ENCODE measurements at regions not wholly inside any gene's neighbourhood (a gene's known extent, or its start where the extent isn't known, plus 50 kb on each side); places are given as distances from the start of the nearest gene placed in this dataset.

DNA sequence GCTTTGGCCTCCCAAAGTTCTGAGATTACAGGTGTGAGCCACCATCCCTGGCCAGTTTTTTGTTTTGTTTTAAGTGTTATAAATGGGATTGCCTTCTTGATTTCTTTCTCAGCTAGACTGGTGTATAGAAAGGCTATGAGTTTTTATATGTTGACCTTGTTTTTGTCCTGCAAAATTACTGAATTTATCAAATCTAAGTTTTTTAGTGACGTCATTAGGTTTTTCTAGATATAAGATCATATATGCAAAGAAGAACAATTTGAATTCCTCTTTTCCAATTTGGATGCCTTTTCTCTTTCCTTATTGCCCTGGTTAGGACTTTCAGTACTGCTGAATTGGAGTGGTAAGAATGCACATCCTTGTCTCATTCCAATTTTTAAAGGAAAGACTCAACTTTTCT lies 81.3 kb upstream of the MOCS1 start:
- Histone ChIP-seq H3K36me3 (no peaks in the 10 kb centered on the region), H3K4me3 (replicated peaks in 1 of 3) (no peak overlapping the region), H3K27me3 (no peaks in the 10 kb centered on the region), H3K4me1 (no peaks in the 10 kb centered on the region), H3K9me3 (no peaks in the 10 kb centered on the region), H3K27ac (no peak overlapping the region)
- DNase-seq: no peak
- TF ChIP-seq POLR2A (IDR thresholded peaks at IDR 0.05): no peak
- TF ChIP-seq, protein P1, sequence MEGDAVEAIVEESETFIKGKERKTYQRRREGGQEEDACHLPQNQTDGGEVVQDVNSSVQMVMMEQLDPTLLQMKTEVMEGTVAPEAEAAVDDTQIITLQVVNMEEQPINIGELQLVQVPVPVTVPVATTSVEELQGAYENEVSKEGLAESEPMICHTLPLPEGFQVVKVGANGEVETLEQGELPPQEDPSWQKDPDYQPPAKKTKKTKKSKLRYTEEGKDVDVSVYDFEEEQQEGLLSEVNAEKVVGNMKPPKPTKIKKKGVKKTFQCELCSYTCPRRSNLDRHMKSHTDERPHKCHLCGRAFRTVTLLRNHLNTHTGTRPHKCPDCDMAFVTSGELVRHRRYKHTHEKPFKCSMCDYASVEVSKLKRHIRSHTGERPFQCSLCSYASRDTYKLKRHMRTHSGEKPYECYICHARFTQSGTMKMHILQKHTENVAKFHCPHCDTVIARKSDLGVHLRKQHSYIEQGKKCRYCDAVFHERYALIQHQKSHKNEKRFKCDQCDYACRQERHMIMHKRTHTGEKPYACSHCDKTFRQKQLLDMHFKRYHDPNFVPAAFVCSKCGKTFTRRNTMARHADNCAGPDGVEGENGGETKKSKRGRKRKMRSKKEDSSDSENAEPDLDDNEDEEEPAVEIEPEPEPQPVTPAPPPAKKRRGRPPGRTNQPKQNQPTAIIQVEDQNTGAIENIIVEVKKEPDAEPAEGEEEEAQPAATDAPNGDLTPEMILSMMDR (IDR thresholded peaks at IDR 0.05): no peak
- 96 to 98% methylated on average over 1 of the region's 1 CpG for WGBS, 2 donors
- intact Hi-C loops (cut with DNase I): no loop called here

DNA sequence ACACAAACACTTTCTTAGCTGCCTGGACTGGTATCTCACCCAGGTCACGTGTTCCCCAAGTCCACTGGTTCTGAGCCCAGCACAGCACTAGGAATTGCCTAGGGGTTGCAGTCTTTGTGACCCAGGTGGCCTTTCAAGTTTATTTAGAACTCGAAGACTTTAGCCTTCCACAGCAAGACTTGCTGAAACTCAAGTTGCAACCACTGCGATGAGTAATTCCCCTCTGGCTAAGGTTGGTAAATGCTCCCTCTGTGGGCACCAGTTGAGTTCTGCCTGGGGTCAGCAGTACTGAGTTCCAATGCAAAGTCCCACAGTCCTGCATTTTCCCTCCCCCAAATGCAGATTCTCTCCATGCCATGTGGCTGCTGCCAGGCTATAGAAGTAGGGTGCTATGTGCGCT lies 77.6 kb upstream of the MOCS1 start:
- no peaks in the 10 kb centered on the region for H3K36me3 ChIP-seq
- no peaks in the 10 kb centered on the region for H3K27me3 ChIP-seq
- TF ChIP-seq, protein P1 (IDR thresholded peaks at IDR 0.05): no peak
- TF ChIP-seq POLR2A (IDR thresholded peaks at IDR 0.05): no peak
- no peak overlapping the region for H3K4me3 ChIP-seq (replicated peaks in 1 of 3)
- DNase-seq: no peak
- no peak overlapping the region for H3K27ac ChIP-seq
- H3K4me1 ChIP-seq: no peaks in the 10 kb centered on the region
- 85 to 92% methylated on average over 4 of the region's 4 CpGs for WGBS, 2 donors
- intact Hi-C loops (cut with DNase I): no loop called here
- H3K9me3 ChIP-seq: no peaks in the 10 kb centered on the region

DNA sequence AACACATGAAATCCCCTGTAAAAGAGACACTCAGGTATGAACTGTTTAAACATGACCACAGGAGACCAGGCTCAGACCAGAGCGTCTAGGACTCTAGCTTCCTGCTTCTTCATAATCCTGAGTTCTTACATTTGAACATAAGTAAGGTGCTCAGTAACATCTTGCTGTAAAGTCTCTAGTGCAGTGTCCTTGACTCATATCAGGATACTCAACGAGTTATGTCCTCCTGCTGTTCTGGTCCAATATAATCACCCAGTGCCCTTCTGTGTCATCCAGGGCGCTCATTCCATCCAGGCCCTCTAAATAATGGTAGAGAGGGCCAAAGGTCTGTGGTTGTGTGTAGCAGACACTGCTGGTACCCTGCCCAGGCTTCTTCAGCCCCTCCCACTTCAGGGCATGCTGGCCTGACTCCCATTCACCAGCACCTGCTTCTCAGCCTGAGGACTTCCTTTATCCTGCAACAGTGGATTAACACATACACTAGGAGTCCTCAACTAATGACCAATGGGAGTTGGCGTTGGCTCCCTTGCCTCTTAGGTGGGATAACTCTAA lies 66.8 kb upstream of the MOCS1 start:
- DNase-seq: no peak
- Histone ChIP-seq H3K27me3 (no peaks in the 10 kb centered on the region), H3K4me1 (no peaks in the 10 kb centered on the region), H3K27ac (no peak overlapping the region), H3K4me3 (replicated peaks in 1 of 3) (no peak overlapping the region), H3K36me3 (no peaks in the 10 kb centered on the region), H3K9me3 (no peaks in the 10 kb centered on the region)
- intact Hi-C loops (cut with DNase I): no loop called here
- TF ChIP-seq, protein P1 (IDR thresholded peaks at IDR 0.05): no peak
- no peak for TF ChIP-seq POLR2A (IDR thresholded peaks at IDR 0.05)
- WGBS, 2 donors: 77 to 92% methylated on average over 4 of the region's 4 CpGs

DNA sequence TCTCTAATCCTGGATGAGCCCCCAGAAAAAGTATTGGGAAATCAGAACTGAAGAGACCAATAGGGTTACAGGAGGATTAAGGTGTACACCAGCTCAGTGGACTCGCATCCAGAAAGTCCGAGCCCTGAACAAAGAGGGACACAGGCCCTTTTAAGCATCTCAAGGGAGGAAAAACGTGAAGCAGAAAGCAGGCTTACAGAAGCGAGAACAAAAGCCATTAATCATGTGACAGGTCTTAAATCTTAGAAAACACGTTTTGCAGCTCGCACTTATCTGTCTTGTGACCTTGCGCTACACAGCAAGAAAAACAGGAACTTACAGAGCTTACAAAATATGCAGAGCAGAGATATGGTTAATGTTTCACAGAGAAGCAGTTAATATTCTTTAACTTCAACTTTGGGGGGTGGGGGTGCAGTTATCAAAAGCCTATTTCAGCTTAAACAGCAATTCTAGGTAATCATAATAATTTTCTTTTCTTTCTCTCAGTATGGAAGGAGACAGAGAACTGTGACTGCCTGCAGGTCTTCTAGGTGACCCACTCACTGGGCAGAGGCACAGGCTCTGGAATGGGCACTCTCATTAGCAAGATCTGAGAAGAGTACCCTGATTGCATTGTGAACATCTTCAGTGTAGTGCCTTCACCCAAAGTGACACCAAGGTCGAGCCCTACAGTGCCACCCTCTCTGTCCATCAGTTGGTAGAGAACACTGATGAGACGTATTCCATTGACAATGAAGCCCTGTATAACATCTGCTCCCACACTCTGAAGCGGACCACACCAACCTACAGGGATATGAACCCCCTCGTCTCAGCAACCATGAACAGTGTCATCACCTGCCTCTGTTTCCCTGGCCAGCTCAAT lies 65.0 kb upstream of the MOCS1 start:
- TF ChIP-seq, protein P1 (IDR thresholded peaks at IDR 0.05): no peak
- no peak for TF ChIP-seq POLR2A (IDR thresholded peaks at IDR 0.05)
- DNase-seq: no peak
- WGBS, 2 donors: 77 to 87% methylated on average over 11 of the region's 11 CpGs
- Histone ChIP-seq H3K9me3 (no peaks in the 10 kb centered on the region), H3K27me3 (no peaks in the 10 kb centered on the region), H3K4me3 (replicated peaks in 1 of 3) (no peak overlapping the region), H3K4me1 (no peaks in the 10 kb centered on the region), H3K27ac (no peak overlapping the region), H3K36me3 (no peaks in the 10 kb centered on the region)
- intact Hi-C loops (cut with DNase I): no loop called here

DNA sequence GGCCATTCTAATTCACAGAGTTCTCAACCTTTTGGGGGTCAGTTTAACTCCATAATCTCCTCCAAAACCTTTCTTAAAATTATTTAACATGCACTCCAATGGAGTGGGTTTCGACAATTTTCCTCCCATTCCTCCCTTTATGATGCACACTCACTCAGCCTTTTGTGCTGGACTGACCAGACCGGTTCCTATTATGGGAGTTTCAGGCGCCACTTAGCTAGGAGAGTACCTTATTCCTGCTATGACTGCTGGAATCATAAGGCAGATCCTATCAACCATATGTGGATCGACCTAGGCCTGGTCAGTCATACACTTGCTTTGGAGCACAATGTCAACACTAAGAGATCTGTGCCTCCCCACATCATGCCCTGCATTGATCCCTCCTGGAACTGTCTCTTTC lies 63.9 kb upstream of the MOCS1 start:
- Histone ChIP-seq H3K27ac (no peak overlapping the region), H3K4me1 (no peaks in the 10 kb centered on the region), H3K4me3 (replicated peaks in 1 of 3) (no peak overlapping the region), H3K9me3 (no peaks in the 10 kb centered on the region), H3K36me3 (no peaks in the 10 kb centered on the region), H3K27me3 (no peaks in the 10 kb centered on the region)
- TF ChIP-seq, protein P1 (IDR thresholded peaks at IDR 0.05): no peak
- TF ChIP-seq POLR2A (IDR thresholded peaks at IDR 0.05): no peak
- WGBS, 2 donors: 89 to 95% methylated on average over 4 of the region's 4 CpGs
- no peak for DNase-seq
- intact Hi-C loops (cut with DNase I): no loop called here
